Suppressor macrophage (primary cell): ENCODE measurements at regions not wholly inside any gene's neighbourhood (a gene's known extent, or its start where the extent isn't known, plus 50 kb on each side); places are given as distances from the start of the nearest gene placed in this dataset.

Experiments used
- DNase-seq, 4 experiments: peaks; one replicate each; pipeline ENCODE4 v3.0.0-alpha.2; 2020 to 2022

DNA sequence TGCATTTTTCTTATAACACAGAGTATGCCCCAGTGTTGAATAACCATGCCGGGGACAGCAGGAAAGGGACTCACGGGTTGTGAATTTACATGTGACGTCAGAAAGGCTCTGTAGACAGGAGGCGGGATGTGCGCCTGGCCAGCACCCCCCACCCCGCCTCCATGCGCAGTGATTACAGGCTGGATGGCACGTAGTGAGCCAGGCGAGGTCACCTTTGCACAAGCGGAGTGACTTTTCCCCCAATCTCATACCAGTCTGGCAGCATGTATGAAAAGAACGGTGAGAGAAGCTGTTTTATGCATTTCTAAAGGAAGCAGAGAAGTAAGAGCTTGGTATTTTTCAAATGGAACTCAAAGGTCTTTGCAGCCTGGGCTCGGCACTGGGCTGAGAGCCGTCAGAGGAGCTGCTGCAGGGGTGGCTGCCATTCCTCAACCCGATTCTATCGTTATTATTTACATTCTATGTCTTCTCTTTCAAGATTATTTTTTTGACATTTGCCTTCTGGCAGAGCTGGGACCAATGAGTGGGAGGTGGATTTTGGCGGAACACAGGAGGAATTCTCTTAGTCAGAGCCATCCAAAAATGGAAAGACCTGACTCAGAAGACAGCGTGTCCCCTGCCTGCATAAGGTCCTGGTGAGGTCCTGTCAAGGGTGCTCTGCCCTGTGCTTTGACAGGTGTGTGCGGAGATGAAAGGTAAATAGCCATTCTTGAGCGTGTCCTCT lies 115.6 kb upstream of the SLC45A1 start:
- no peak for DNase-seq

DNA sequence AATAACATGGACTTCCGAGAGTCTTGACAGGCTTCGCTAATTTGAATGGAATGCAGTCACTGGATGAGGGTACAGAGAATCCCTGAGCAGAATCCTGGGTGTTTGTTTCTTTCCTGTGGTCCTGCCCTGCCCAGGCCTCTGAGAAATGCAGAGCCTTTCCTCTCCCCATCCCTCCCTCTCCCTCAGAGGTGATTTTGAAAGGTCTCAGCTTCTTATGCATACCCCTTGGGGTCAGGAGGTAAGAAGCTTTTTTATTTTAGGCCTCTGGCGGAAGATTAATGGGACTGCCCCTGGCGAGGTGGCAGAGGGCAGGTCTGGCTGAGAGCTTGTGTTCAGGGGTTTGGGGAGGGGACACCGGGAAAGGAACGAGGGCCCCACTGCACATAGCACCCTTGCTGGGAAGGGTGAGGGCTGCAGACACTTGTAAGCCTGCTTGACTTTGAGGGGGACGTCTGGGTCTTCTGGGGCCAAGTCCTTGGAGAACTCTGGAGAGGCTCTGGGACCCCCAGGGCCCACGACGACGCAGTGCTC lies 116.5 kb upstream of the SLC45A1 start:
- no peak for DNase-seq

DNA sequence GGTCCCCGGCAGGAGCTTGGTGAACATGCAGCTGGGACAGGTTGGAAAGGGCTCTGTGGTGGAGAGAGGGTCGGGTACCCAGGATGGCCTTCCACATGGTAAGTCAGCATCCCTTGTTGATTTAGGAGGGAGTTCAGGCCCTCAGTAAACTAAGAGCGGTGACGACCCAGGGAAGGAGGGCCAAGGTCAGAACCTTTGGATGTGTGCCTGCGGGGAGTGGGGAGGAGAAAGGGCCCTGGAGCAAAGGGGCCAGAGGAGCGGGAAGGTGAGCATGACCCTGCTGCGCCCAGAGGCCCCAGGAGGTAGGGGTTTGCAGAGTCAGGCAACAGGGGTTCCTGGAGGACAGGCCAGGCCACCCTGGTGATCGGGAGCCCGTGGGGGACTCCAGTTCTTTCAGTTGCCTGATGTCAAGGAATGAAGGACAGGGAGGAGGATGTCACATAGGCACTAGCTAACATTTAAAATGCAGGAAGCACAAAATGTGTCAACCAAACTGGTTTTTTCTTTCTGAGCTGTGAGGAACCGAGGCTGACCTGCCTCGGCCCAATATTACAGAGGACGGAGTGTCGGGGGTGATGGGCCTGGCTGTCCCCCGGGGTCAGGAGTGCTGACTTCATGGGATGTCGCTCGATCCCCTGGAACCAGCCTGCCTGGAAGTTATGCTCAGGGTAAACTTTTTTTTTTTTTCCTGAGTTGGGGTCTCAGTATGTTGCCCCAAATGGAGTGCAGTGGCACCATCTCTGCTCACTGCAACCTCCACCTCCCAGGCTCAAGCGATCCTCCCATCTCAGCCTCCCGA lies 117.4 kb upstream of the SLC45A1 start:
- DNase-seq, result no peak

DNA sequence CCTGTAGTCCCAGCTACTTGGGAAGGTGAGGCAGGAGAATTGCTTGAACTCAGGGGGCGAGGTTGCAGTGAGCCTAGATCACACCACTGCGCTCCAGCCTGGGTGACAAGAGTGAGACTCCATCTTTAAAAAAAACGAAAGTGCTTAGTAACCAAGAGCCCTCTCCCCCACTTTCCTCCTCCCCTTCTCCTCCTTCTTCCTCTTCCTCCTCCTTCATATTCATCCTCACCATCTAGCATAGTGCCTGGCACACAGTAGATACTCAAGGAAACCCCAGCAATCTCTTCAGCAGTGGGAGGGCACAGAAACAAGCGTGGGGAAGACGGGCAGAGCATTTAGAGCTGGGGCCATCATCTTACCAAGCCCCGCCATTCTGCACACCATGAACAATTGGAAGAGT lies 119.4 kb upstream of the SLC45A1 start:
- DNase-seq, result no peak

DNA sequence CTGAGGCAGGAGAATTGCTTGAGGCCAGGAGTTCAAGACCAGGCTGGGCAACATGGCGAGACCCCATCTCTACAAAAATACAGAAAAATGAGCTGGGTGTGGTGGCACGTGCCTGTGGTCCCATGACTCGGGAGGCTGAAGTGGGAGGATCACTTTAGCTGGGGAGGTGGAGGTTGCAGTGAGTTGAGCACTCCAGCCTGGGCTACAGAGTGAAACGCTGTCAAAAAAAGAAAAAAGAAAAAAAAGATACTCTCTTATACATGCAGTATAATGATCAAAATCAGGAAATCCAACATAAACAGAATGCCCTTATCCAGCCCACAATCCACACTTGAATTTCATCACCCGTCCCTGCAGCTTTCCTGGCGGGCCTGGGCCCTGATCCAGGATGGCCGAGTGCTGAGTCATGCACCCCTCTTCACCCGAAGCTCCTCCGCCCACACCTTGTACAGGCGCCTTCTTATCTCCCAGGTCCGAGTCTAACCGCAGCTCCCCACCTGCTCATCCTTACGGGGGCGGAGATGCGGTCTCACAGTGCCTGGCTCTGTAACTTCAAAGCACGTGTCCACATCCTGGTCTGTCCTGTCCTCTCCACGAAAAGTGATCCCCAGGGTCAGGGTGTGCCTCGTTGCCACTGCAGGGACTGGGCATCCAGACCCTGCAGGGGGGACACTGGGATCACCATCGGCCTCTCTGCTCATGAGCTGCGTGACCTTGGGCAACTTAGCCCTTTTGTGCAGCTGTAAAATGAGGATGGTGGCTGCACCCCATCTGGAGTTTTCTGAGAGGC lies 120.2 kb upstream of the SLC45A1 start:
- no peak for DNase-seq

DNA sequence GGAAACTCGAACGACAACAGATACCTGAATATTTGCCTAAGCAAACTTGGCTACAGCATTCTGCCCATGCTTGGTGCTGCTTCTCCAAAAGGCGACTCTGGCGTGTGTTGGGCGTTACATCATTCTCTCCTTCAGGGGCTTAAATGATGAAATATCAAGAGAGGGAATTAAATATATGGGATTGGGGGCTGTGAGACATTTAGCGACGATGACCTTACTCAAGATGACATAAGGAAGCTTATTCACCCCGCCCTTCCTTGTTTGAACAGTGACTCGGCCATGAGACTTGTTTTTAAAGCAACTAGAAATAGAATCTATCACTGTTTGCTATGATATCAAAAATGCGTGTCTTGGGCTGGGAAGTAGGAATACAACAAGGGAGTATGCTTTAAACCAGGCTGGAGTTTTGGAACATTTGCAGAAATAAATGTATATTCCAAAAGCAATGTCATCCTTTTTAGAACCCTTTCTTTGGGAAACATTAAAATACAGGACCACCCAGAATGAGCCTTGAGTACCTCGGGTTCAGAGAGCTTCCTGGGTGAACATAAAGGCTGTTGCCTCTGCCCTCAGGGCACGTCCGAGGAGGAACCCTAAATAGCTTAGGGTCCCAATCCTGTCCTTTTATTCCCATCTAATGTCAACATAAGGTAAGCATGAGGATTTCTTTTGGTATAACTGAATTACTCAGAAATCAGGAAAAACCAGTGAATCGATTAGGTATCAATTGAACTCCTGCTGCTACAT lies 123.3 kb upstream of the SLC45A1 start:
- DNase-seq, result peak in 2 of 4 experiments; percentile 25 to 30

DNA sequence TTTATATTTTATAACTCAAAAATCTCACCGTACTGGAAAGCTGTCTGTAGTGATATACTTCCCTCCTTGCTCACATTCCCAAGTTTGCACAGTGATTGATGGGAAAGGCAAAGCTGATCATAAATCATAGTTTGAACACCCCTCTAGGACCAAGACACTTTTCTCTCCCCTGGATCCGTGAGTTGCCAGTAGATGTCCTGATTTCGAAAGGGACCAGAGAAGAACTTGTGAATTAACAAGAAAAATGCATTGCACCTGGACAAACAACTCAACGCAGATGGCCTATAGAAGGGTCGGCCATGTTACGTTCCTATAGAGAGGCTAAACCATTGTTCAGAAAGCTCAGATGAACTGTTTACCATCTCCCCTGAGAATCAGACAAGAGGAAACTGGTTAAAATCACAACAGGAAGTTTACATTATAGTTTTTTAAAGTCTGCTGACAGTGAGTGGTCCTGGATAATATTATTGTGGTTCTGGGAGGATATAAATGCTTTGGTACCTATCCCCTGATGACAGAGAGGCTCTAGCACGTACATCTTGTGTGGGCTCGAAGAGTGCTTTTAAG lies 124.0 kb upstream of the SLC45A1 start:
- DNase-seq, result no peak

DNA sequence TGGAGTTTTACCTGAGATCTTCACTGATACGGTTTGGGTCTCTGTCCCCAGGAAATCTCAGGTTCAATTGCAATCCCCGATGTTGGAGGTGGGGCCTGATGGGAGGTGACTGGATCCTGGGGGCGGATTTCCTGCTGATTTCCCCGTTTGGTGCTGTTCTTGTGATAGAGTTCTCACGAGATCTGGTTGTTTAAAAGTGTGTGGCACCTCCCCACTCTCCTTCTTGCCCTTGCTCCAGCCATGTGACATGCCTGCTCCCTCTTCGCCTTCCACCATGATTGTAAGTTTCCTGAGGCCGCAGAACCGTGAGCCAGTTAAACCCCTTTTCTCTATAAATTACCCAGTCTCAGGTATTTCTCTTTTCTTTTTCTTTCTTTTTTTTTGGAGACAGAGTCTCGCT lies 126.4 kb upstream of the SLC45A1 start:
- DNase-seq, result no peak

DNA sequence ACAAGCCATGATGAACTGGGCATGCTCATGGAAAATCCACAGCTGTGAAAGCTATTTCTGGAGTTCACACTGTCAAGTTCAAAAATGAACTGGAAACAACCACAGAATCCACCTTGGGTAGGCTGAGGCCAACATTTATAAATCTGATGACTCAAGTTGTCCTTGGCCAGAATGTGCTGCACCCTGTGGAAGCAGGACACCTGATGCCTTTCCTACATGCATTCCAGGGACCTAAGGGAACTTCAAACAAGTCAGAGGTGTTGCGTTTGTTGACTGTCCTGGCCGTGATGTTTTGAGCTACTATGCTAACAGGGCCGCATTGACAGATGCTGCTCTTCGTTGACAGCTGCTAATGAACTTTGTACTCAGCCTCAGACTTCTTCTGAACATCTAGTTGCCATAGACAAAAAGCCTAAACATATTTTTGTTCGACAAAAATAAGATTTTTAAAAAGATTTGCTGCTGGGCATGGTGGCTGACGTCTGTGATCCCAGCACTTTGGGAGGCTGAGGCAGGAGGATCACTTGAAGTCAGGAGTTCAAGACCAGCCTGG lies 127.9 kb upstream of the SLC45A1 start:
- no peak for DNase-seq

DNA sequence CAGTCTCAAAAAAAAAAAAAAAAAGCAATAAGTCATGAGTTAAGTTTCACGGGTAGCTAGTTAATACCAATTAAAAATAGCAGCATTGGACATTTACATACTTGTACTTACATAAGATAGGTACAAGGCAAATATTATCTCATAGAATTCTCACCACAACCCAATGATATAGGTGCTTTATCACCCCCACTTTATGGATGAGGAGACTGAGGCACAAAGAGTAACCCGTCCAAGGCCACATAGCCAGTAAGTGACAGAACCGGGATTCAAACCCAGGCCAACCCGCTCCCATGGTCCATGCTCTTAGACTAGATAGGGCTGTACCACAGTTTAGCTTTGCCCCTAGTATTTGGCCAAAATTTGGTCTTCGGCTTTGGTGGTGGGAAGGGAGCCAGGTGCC lies 132.5 kb upstream of the SLC45A1 start:
- no peak for DNase-seq

DNA sequence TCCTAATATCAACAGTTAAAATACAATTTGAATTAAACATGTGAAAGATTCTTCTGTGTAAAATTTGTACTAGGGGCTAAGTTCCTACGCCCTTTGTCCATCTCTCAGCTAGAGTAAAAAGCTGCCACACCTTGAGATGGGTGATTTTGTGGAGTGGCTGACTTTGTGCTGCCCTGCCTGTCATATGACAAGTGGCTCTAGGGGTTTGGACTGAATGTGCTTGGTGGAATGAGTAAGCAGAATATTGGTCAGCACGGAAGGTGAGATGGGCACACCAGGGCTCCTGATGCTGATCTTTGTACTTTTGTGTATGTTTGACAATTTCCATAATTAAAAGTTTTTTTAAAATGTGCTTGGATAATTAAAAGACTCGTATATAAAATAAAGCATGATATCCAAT lies 133.6 kb upstream of the SLC45A1 start:
- DNase-seq, result no peak

DNA sequence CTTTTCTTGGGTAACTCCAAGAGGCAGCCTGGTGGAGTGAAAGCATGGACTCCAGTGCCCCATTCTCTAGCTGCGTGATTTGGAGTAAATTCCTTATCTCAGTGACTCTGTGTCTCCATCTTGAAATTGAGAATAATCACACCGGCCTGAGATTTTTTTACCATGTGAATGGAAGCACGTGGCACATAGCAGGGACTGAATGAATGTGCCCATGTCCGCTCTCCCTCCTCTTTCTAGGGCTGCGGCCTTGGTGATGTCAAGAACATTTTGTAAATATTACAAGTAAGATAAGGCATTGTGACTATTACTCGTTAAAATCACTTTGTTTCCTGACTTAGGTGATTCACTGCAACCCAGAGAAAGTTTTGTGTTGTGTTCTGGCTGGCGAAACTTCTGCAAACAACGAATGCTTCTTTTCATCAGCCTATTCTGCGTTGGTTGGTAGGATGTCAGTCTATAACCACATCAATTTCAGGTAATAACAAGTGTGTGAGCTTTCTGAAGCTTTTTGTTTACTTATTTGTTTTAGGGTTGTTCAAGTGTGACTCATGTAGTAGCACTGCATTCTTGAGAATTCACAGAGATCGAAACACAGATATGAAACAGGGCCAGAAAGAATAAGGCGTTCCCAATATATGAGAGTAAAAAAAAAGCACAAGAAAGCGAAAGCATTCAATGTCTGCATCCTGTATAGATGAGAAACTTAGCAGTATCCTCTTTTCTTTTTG lies 135.7 kb upstream of the SLC45A1 start:
- DNase-seq, result peak in 1 of 4 experiments; percentile 10

DNA sequence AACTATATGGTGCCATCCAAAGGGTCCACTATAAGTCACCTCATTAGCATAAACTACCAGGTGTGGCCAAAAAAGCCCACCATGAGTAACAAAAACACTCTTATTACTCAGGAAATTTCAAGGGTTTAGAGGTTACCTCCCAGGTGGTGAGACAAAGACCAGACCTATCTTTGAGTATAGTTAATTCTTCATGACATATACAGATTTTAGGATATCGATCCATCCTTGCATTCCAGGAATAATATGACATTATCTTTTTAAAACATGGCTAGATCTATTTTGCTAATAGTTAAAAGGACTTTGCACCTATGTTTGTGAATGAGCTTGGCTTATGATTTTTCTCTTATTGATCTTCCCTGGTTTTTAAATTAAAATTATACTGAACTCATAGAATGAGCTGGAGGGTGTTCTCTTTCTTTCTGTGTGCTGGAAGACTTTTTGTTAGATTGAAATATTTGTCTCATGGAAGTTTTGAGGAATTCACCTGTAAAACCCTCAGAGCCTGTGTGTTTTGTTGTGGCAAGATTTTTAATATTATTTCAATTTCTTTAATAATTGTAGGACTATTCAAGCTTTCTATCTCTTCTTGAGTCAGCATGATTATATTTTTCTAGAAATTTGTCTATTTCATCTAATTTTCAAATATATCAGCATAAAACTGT lies 138.7 kb upstream of the SLC45A1 start:
- DNase-seq, result no peak

DNA sequence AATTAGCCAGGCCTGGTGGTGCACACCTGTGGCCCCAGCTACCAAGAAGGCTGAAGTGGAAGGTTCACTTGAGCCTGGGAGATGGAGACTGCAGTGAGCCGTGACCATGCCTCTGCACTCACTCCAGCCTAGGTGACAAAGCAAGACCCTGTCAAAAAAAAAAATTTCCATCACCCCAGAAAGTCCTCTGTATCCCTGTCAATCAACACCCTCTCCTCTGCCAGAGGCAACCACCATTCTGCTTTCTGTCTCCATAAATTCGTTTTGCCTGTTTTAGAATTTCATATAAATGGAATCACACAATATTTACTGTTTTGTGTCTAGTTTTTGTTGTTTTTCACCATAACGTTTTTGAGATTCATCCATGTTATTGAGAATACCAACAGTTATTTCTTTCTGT lies 141.6 kb upstream of the SLC45A1 start:
- DNase-seq, result no peak

DNA sequence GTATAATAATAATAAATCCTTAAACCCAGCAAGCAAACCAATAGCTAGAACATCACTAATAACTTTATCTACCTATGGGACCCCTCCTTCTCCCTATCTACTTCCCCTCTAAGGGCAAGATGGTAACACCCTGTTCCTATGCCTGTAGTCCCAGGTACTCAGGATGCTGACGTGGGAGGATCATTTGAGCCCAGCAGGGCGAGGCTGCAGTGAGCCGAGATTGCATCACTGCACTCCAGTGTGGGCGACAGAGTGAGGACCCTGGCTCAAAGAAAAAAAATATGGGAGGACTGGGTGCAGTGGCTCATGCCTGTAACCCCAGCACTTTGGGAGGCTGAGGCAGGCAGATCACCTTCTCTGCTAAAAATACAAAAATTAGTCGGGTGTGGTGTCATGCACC lies 143.1 kb upstream of the SLC45A1 start:
- no peak for DNase-seq

DNA sequence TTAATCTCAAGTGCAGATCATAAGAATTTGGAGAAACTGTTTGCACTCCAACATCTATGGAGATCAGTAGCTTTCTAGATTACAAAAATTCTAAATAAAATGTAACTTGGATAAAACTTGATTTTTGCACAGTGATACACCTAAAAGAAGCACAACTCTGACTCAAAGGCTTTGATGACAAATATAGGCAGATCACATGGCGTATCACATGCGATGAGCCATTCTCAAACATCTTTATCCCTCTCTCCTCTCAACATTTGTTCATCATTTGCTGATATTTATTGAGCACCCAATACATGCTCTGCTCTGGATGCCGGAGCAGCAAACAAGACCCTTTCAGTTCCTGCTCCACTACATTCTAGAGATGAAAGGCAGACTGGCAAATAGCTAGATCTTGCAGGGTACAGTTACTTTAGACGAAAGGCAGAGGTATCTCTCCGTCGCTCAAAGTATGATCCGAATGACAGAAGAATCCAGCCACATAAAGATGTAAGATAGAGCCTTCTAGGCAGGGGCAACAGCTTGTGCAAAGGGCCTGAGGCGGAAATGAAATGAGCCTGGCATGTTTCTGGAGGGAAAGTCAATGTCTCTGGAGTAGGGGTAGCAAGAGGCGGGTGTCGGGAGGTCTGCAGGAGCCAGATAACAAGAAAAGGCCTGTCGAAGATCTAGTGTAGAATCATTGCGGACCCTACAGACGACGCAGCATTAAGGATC lies 145.8 kb upstream of the ERRFI1 start:
- no peak for DNase-seq

DNA sequence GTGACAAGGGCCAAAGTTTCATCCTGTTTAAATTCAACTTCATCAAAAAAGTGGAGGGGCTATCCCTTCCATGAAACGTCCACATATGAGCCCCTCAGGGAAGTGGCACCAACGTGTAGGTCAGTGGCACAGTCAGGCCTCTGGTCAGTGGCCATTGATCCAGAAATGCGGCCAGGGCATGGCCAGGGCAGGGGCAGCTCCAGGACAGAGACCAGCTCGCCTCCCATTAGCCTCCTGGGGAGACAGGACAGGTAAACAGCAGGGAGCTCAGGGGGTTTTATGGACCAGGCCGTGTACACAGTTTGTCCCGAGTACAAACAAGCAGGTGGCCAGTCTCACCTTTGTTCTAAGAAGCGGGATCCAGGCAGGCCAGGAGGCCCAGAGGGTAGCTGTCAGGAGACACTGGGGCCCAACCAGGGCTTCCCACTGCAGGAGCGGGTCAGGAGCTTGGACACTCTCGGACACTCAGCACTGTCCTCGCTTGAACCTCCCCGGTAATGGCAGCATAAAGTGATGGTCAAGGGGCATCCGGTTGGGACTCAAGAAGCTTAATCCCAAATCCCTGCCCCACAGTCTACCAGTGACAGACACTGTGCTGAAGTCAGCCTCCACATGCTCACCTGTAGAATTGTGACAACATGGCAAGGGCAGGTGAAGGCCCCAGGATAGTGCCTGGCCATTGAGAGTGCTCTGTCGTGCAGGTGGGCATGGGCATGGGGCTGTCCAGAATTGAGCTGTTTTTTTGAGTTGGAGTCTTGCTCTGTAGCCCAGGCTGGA lies 144.1 kb upstream of the ERRFI1 start:
- DNase-seq, result no peak

DNA sequence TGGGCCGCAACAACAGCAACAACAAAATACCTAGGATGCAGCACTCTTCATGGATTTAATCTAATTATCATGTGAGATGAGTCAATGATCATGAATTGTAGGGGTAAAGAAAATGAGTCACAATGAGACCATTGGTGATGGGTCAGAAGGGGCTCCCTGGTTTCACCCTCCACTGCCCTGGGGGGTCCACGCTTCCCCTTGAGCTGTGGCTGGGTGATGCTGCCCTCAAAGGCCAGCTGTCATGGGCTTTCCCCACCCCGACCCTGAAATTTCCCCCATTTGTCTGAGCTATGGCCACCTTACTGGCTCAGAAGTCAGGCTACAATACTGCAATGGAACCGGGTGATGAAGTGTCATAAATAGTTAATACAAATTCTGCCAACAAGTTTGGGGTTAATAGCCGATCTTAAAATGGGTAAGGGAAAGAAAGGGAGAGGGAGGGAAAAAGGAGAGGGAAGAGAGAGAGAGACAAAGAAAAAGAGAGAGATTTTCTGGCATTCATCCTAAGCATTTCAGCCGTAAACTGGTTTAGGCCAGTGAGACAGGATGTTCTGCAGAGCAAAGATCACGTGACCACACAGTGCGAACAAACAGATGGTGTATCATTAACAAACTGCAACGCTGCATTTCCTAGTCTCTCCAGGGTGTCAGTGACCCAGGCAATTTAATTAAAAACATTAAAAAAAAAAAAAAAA lies 143.4 kb upstream of the ERRFI1 start:
- DNase-seq, result peak; percentile 27 to 67 (median 48)
